ENCODE measurements at regions not wholly inside any gene's neighbourhood (a gene's known extent, or its start where the extent isn't known, plus 50 kb on each side); places are given as distances from the start of the nearest gene placed in this dataset.
"Not testable (repeated sequence)": the region's sequence is repeated elsewhere in the genome, so short reads cannot be mapped to it uniquely, and the experiment has no call there.

DNA sequence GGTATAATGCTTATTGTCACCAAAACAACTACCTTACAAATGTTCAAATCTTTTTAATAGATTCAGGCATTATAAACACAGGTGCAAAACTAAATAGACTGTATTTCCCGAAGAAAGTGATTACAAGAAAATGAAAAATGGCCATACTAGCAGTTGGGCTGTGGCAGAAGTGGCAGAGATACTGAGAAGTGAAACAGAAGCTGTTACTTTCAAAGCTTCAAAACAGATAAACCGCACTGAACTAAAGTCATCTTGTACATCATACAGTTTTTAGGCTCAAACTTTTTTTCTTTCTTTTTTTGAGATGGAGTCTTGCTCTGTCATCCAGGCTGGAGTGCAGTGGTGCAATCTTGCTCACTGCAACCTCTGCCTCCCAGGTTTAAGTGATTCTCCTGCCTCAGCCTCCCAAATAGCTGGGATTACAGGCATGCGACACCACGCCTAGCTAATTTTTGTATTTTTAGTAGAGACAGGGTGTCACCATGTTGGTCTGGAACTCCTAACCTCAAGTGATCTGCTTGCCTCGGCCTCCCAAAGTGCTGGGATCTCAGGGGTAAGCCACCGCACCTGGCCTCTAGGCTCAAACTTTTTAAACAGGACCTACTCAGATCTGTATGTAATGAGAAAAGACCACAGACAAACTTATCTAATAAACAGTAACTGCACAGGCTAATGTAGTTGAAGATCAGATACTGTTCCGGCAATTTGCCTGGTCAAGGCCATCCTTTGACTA, 77.9 kb upstream of the SATB2 start:
- ATAC-seq = no peak
- 40% methylated on average over 7 of the region's 7 CpGs for WGBS (ENCODE audit: missing lambda C conversion rate)

DNA sequence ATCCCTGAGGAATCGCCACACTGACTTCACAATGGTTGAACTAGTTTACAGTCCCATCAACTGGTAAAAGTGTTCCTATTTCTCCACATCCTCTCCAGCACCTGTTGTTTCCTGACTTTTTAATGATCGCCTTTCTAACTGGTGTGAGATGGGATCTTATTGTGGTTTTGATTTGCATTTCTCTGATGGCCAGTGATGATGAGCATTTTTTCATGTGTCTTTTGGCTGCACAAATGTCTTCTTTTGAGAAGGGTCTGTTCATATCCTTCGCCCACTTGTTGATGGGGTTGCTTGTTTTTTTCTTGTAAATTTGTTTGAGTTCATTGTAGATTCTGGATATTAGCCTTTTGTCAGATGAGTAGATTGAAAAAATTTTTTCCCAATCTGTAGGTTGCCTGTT, 76.1 kb upstream of the SATB2 start:
- H3K27ac ChIP-seq; H3K4me1 ChIP-seq; FAIRE-seq; ATAC-seq; CTCF ChIA-PET; DNase-seq (ENCODE audit: low read depth in 1 of 2, low spot score in 1 of 2); H3K9me3 ChIP-seq; H3K4me3 ChIP-seq; POLR2A ChIA-PET; H3K4me2 ChIP-seq: not testable (repeated sequence)
- 31% methylated on average over 3 of the region's 3 CpGs for WGBS (ENCODE audit: missing lambda C conversion rate)

More for the DNA sequence above, 77.9 kb upstream of the SATB2 start:
- no peak overlapping the region for H3K4me2 ChIP-seq
- no peaks in the 10 kb centered on the region for H3K4me1 ChIP-seq
- POLR2A ChIA-PET = no interaction called here
- H3K9me3 ChIP-seq = no peaks in the 10 kb centered on the region
- TF ChIP-seq, protein P1, sequence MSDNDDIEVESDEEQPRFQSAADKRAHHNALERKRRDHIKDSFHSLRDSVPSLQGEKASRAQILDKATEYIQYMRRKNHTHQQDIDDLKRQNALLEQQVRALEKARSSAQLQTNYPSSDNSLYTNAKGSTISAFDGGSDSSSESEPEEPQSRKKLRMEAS (IDR thresholded peaks at IDR 0.05) = no peak
- TF ChIP-seq HOXB5 (CRISPR knock-in tag; IDR thresholded peaks at IDR 0.05) = no peak
- TF ChIP-seq FOSB (CRISPR knock-in tag; IDR thresholded peaks at IDR 0.05) = no peak
- no peak for TF ChIP-seq RARB (CRISPR knock-in tag; IDR thresholded peaks at IDR 0.05)
- no peak for TF ChIP-seq HOXB13 (CRISPR knock-in tag; IDR thresholded peaks at IDR 0.05; ENCODE audit: low read depth)
- TF ChIP-seq NR3C1 (IDR thresholded peaks at IDR 0.05) = no peak
- TF ChIP-seq RFX5 (IDR thresholded peaks at IDR 0.05) = no peak
- no peak for TF ChIP-seq JUN (IDR thresholded peaks at IDR 0.05)
- TF ChIP-seq, protein P2, sequence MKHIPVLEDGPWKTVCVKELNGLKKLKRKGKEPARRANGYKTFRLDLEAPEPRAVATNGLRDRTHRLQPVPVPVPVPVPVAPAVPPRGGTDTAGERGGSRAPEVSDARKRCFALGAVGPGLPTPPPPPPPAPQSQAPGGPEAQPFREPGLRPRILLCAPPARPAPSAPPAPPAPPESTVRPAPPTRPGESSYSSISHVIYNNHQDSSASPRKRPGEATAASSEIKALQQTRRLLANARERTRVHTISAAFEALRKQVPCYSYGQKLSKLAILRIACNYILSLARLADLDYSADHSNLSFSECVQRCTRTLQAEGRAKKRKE (CRISPR knock-in tag; IDR thresholded peaks at IDR 0.05; ENCODE audit: low read depth) = no peak
- TF ChIP-seq, protein P3, sequence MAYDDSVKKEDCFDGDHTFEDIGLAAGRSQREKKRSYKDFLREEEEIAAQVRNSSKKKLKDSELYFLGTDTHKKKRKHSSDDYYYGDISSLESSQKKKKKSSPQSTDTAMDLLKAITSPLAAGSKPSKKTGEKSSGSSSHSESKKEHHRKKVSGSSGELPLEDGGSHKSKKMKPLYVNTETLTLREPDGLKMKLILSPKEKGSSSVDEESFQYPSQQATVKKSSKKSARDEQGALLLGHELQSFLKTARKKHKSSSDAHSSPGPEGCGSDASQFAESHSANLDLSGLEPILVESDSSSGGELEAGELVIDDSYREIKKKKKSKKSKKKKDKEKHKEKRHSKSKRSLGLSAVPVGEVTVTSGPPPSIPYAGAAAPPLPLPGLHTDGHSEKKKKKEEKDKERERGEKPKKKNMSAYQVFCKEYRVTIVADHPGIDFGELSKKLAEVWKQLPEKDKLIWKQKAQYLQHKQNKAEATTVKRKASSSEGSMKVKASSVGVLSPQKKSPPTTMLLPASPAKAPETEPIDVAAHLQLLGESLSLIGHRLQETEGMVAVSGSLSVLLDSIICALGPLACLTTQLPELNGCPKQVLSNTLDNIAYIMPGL (CRISPR knock-in tag; IDR thresholded peaks at IDR 0.05; ENCODE audit: borderline replicate concordance) = no peak
- TF ChIP-seq EP300 (IDR thresholded peaks at IDR 0.05) = no peak
- H3K27ac ChIP-seq = no peak overlapping the region
- no peak for FAIRE-seq
- no peak for DNase-seq (ENCODE audit: low read depth in 1 of 2, low spot score in 1 of 2)
- CTCF ChIA-PET = interaction anchor here (1.2 kb wide), 1 partner anchor 64 kb away, joined by 3 read pairs; no protein-coding TSS in a partner anchor
- H3K4me3 ChIP-seq = no peak overlapping the region

DNA sequence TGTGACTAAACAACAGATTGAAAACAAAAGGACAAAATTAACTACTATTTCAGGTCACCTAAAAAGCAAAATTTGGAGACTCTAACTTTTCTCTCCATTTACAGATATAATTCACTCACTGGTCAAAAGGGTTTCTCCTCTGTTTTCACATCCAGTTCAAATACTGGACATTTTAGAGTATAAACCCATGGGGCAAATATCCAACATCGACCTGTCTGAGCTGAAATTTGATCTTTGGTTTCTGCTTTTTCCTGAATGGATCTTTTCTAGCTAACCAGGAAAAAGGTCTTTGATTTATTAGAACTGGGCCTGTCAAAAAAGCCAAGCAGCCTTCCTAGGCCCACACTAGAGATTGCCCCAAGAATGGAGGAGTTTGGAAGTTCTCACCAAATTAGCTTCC, 69.3 kb upstream of the SATB2 start:
- no peak for FAIRE-seq
- Histone ChIP-seq H3K4me2 (no peak overlapping the region), H3K9me3 (no peaks in the 10 kb centered on the region), H3K4me3 (no peak overlapping the region), H3K27ac (no peak overlapping the region), H3K4me1 (no peaks in the 10 kb centered on the region)
- no peak for DNase-seq (ENCODE audit: low read depth in 1 of 2, low spot score in 1 of 2)
- ATAC-seq = no peak
- POLR2A ChIA-PET = no interaction called here
- CTCF ChIA-PET = no interaction called here
- 0% methylated on average over 1 of the region's 1 CpG for WGBS (ENCODE audit: missing lambda C conversion rate)
- TF ChIP-seq ZNF302 (CRISPR knock-in tag; IDR thresholded peaks at IDR 0.05) = no peak
- TF ChIP-seq MAZ (IDR thresholded peaks at IDR 0.05; ENCODE audit: borderline replicate concordance, low read depth, low read length) = no peak
- TF ChIP-seq FOSB (CRISPR knock-in tag; IDR thresholded peaks at IDR 0.05) = no peak
- TF ChIP-seq FOXS1 (CRISPR knock-in tag; IDR thresholded peaks at IDR 0.05) = no peak
- TF ChIP-seq PHF8 (IDR thresholded peaks at IDR 0.05; ENCODE audit: borderline replicate concordance, low read depth) = no peak
- TF ChIP-seq, protein P4, sequence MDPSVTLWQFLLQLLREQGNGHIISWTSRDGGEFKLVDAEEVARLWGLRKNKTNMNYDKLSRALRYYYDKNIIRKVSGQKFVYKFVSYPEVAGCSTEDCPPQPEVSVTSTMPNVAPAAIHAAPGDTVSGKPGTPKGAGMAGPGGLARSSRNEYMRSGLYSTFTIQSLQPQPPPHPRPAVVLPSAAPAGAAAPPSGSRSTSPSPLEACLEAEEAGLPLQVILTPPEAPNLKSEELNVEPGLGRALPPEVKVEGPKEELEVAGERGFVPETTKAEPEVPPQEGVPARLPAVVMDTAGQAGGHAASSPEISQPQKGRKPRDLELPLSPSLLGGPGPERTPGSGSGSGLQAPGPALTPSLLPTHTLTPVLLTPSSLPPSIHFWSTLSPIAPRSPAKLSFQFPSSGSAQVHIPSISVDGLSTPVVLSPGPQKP (IDR thresholded peaks at IDR 0.05; ENCODE audit: low read depth, low read length) = no peak
- no peak for TF ChIP-seq GATA3 (IDR thresholded peaks at IDR 0.05; ENCODE audit: borderline replicate concordance)
- no peak for TF ChIP-seq EHF (CRISPR knock-in tag; IDR thresholded peaks at IDR 0.05)
- no peak for TF ChIP-seq MAFK (IDR thresholded peaks at IDR 0.05; ENCODE audit: partially characterized antibody)
- TF ChIP-seq HOXA7 (CRISPR knock-in tag; IDR thresholded peaks at IDR 0.05) = no peak
- TF ChIP-seq BHLHE40 (IDR thresholded peaks at IDR 0.05; ENCODE audit: low read depth, low read length) = no peak
- no peak for TF ChIP-seq JUNB (IDR thresholded peaks at IDR 0.05)
- TF ChIP-seq RCOR1 (IDR thresholded peaks at IDR 0.05; ENCODE audit: low read depth, low read length) = no peak
- TF ChIP-seq, protein P5, sequence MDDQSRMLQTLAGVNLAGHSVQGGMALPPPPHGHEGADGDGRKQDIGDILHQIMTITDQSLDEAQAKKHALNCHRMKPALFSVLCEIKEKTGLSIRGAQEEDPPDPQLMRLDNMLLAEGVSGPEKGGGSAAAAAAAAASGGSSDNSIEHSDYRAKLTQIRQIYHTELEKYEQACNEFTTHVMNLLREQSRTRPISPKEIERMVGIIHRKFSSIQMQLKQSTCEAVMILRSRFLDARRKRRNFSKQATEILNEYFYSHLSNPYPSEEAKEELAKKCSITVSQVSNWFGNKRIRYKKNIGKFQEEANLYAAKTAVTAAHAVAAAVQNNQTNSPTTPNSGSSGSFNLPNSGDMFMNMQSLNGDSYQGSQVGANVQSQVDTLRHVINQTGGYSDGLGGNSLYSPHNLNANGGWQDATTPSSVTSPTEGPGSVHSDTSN (IDR thresholded peaks at IDR 0.05) = no peak
- TF ChIP-seq TFCP2L1 (CRISPR knock-in tag; IDR thresholded peaks at IDR 0.05) = no peak
- no peak for TF ChIP-seq TP53 (CRISPR knock-in tag; IDR thresholded peaks at IDR 0.05)
- TF ChIP-seq, protein P6, sequence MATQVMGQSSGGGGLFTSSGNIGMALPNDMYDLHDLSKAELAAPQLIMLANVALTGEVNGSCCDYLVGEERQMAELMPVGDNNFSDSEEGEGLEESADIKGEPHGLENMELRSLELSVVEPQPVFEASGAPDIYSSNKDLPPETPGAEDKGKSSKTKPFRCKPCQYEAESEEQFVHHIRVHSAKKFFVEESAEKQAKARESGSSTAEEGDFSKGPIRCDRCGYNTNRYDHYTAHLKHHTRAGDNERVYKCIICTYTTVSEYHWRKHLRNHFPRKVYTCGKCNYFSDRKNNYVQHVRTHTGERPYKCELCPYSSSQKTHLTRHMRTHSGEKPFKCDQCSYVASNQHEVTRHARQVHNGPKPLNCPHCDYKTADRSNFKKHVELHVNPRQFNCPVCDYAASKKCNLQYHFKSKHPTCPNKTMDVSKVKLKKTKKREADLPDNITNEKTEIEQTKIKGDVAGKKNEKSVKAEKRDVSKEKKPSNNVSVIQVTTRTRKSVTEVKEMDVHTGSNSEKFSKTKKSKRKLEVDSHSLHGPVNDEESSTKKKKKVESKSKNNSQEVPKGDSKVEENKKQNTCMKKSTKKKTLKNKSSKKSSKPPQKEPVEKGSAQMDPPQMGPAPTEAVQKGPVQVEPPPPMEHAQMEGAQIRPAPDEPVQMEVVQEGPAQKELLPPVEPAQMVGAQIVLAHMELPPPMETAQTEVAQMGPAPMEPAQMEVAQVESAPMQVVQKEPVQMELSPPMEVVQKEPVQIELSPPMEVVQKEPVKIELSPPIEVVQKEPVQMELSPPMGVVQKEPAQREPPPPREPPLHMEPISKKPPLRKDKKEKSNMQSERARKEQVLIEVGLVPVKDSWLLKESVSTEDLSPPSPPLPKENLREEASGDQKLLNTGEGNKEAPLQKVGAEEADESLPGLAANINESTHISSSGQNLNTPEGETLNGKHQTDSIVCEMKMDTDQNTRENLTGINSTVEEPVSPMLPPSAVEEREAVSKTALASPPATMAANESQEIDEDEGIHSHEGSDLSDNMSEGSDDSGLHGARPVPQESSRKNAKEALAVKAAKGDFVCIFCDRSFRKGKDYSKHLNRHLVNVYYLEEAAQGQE (IDR thresholded peaks at IDR 0.05) = no peak

Measured in A549 (cell line).